CD14-positive monocyte (primary cell): ENCODE measurements at regions not wholly inside any gene's neighbourhood (a gene's known extent, or its start where the extent isn't known, plus 50 kb on each side); places are given as distances from the start of the nearest gene placed in this dataset.

Source experiments
- DNase-seq, 3 donors: peaks; one replicate each; pipeline ENCODE4 v3.0.0-alpha.2; 2011 to 2022
- H2AFZ ChIP-seq: 2 replicates; pipeline ENCODE4 v1.6.0; 2012; ENCODE audit warnings: mild to moderate bottlenecking, low read depth, low read length, inconsistent platforms; ENCODE audit not compliant: insufficient read depth, poor library complexity, severe bottlenecking
- H3K27ac ChIP-seq, 2 donors: 1 replicate in 1 of 2; 2 replicates in 1 of 2; pipeline ENCODE4 v1.5.1; 2012 to 2013; ENCODE audit warnings: low read length in 2 of 2, control low read depth in 1 of 2, inconsistent platforms in 1 of 2, low read depth in 1 of 2, mild to moderate bottlenecking in 1 of 2
- H3K27me3 ChIP-seq, 2 donors: one replicate each; pipeline versions ENCODE4 v1.6.0 to v1.6.1; 2011 to 2013; ENCODE audit warnings: low read length in 2 of 2; ENCODE audit not compliant: control insufficient read depth in 2 of 2, insufficient read depth in 2 of 2
- H3K36me3 ChIP-seq, 2 donors: replicated peaks in 1 of 2; 1 replicate in 1 of 2; 2 replicates in 1 of 2; pipeline versions ENCODE4 v1.5.1 to v1.6.1; 2012 to 2013; ENCODE audit warnings: low read length in 2 of 2, control low read depth in 1 of 2, inconsistent platforms in 1 of 2, mild to moderate bottlenecking in 1 of 2; ENCODE audit not compliant: insufficient read depth in 2 of 2, control insufficient read depth in 1 of 2
- H3K4me1 ChIP-seq, 2 donors: 1 replicate in 1 of 2; 2 replicates in 1 of 2; pipeline versions ENCODE4 v1.5.1 to v1.6.1; 2012 to 2013; ENCODE audit warnings: low read length in 2 of 2, control low read depth in 1 of 2, inconsistent platforms in 1 of 2, mild to moderate bottlenecking in 1 of 2, moderate library complexity in 1 of 2; ENCODE audit not compliant: insufficient read depth in 2 of 2, control insufficient read depth in 1 of 2
- H3K4me2 ChIP-seq: replicated peaks from 2 replicates; pipeline ENCODE3; 2012; ENCODE audit warnings: low read length, moderate library complexity, mild to moderate bottlenecking; ENCODE audit not compliant: poor library complexity, severe bottlenecking; ENCODE audit errors: extremely low read depth
- H3K4me3 ChIP-seq, 3 experiments: fragments of 200-600 bp in 1 of 3; sonication (generic) in 1 of 3; replicated peaks in 1 of 3; 1 replicate in 2 of 3; 2 replicates in 1 of 3; pipeline ENCODE4 v1.5.1; 2011 to 2013; ENCODE audit warnings: low read length in 3 of 3, mild to moderate bottlenecking in 3 of 3, control low read depth in 2 of 3, low read depth in 2 of 3, inconsistent platforms in 1 of 3, moderate library complexity in 1 of 3
- H3K79me2 ChIP-seq: 2 replicates; pipeline ENCODE4 v1.6.0; 2012; ENCODE audit warnings: mild to moderate bottlenecking, control low read depth, inconsistent platforms, low read length, moderate library complexity; ENCODE audit not compliant: insufficient read depth
- H3K9ac ChIP-seq: 2 replicates; pipeline ENCODE4 v1.6.0; 2017; ENCODE audit warnings: low read length, mild to moderate bottlenecking; ENCODE audit not compliant: insufficient read depth, poor library complexity, severe bottlenecking
- H3K9me3 ChIP-seq, 2 donors: replicated peaks in 1 of 2; 1 replicate in 1 of 2; 2 replicates in 1 of 2; pipeline versions ENCODE4 v1.5.1 to v1.6.1; 2012 to 2013; ENCODE audit warnings: low read length in 2 of 2, control low read depth in 1 of 2; ENCODE audit not compliant: control insufficient read depth in 1 of 2, insufficient read depth in 1 of 2
- H4K20me1 ChIP-seq: 2 replicates; pipeline ENCODE4 v1.6.0; 2012; ENCODE audit warnings: mild to moderate bottlenecking, low read length, control low read depth, moderate library complexity; ENCODE audit not compliant: insufficient read depth
- H3K27ac Mint-ChIP-seq, 7 donors: one replicate each; pipeline ENCODE4 v1.8.0; 2020; ENCODE audit warnings: mild to moderate bottlenecking in 7 of 7, mixed read lengths in 7 of 7, moderate library complexity in 6 of 7, inconsistent platforms in 2 of 7
- H3K27me3 Mint-ChIP-seq, 3 donors: one replicate each; pipeline ENCODE4 v1.8.0; 2021 to 2022; ENCODE audit warnings: low read depth in 3 of 3, mild to moderate bottlenecking in 3 of 3, mixed read lengths in 3 of 3, moderate library complexity in 3 of 3, inconsistent platforms in 1 of 3
- H3K36me3 Mint-ChIP-seq, 2 donors: one replicate each; pipeline ENCODE4 v1.8.0; 2020; ENCODE audit warnings: mixed read lengths in 2 of 2, inconsistent platforms in 1 of 2, mild to moderate bottlenecking in 1 of 2
- H3K4me1 Mint-ChIP-seq: one replicate; pipeline ENCODE4 v1.8.0; 2020; ENCODE audit warnings: mild to moderate bottlenecking, mixed read lengths
- H3K4me3 Mint-ChIP-seq, 2 donors: one replicate each; pipeline ENCODE4 v1.8.0; 2020; ENCODE audit warnings: mild to moderate bottlenecking in 2 of 2, mixed read lengths in 2 of 2, moderate library complexity in 1 of 2
- H3K9me3 Mint-ChIP-seq, 7 donors: one replicate each; pipeline ENCODE4 v1.8.0; 2020 to 2022; ENCODE audit warnings: mixed read lengths in 7 of 7, mild to moderate bottlenecking in 6 of 7, moderate library complexity in 6 of 7, inconsistent platforms in 2 of 7
- CTCF ChIP-seq: fragments of 200-600 bp; IDR thresholded peaks from one replicate; pipeline ENCODE4 v1.8.0; 2022; ENCODE audit warnings: antibody characterized with exemption, mild to moderate bottlenecking
- WGBS: methylation state at CpG from one replicate; pipeline ENCODE4 v1.1.5; 2013; ENCODE audit warnings: missing lambda C conversion rate; ENCODE audit not compliant: insufficient coverage; 5-methylcytosine and 5-hydroxymethylcytosine counted together
- intact Hi-C, 2 donors: fragments of 100-400 bp; cut with micrococcal nuclease; formaldehyde crosslinking; loops; one replicate each; pipeline versions ENCODE4 v1.15.0 to v1.15.1; 2023

GRCh38 chr3:16828815-16829214, 55.9 kb upstream of the PLCL2 start:
- Mint-ChIP-seq H3K27ac (peak overlapping the region in 6 of 7 donors; percentile 2 to 70 (median 40)), H3K9me3 (no peaks in the 10 kb centered on the region), H3K4me3 (no peak overlapping the region), H3K36me3 (no peaks in the 10 kb centered on the region), H3K27me3 (peaks cover 0 to 4% (median 4%) of the 10 kb centered on the region in 3 donors), H3K4me1 (peaks cover 5% of the 10 kb centered on the region)
- H3K4me2 ChIP-seq, result no peak overlapping the region
- H3K27me3 ChIP-seq, result no peaks in the 10 kb centered on the region
- no peaks in the 10 kb centered on the region for H4K20me1 ChIP-seq
- H3K4me1 ChIP-seq, result no peaks in the 10 kb centered on the region
- no peak overlapping the region for H3K4me3 ChIP-seq
- H2AFZ ChIP-seq, result peak overlapping the region; percentile 12
- TF ChIP-seq CTCF, result peak; percentile 28
- WGBS, result 29% methylated on average over 2 of the region's 3 CpGs
- DNase-seq, result peak; percentile 58 to 71 (median 58)
- no peaks in the 10 kb centered on the region for H3K9me3 ChIP-seq
- no peak overlapping the region for H3K27ac ChIP-seq
- intact Hi-C loops, result no loop called here
- H3K36me3 ChIP-seq, result no peaks in the 10 kb centered on the region
- H3K79me2 ChIP-seq, result no peaks in the 10 kb centered on the region
- no peak overlapping the region for H3K9ac ChIP-seq

GRCh38 chr3:16831846-16832245, 52.9 kb upstream of the PLCL2 start:
- no peaks in the 10 kb centered on the region for H3K79me2 ChIP-seq
- Mint-ChIP-seq H3K4me3 (no peak overlapping the region), H3K9me3 (no peaks in the 10 kb centered on the region), H3K4me1 (peaks cover 11% of the 10 kb centered on the region), H3K27me3 (peaks cover 0 to 4% (median 4%) of the 10 kb centered on the region in 3 donors), H3K27ac (peak overlapping the region in 1 of 7 donors; percentile 10), H3K36me3 (no peaks in the 10 kb centered on the region)
- H3K36me3 ChIP-seq, result no peaks in the 10 kb centered on the region
- no peaks in the 10 kb centered on the region for H3K27me3 ChIP-seq
- no peak for TF ChIP-seq CTCF
- WGBS, result 100% methylated on average over 1 of the region's 4 CpGs
- DNase-seq, result no peak
- H3K9ac ChIP-seq, result no peak overlapping the region
- H3K27ac ChIP-seq, result no peak overlapping the region
- no peaks in the 10 kb centered on the region for H4K20me1 ChIP-seq
- intact Hi-C loops, result no loop called here
- H3K9me3 ChIP-seq, result no peaks in the 10 kb centered on the region
- no peaks in the 10 kb centered on the region for H3K4me1 ChIP-seq
- H3K4me2 ChIP-seq, result no peak overlapping the region
- no peak overlapping the region for H3K4me3 ChIP-seq
- no peak overlapping the region for H2AFZ ChIP-seq
